ENCODE measurements at regions not wholly inside any gene's neighbourhood (a gene's known extent, or its start where the extent isn't known, plus 50 kb on each side); places are given as distances from the start of the nearest gene placed in this dataset.

DNA sequence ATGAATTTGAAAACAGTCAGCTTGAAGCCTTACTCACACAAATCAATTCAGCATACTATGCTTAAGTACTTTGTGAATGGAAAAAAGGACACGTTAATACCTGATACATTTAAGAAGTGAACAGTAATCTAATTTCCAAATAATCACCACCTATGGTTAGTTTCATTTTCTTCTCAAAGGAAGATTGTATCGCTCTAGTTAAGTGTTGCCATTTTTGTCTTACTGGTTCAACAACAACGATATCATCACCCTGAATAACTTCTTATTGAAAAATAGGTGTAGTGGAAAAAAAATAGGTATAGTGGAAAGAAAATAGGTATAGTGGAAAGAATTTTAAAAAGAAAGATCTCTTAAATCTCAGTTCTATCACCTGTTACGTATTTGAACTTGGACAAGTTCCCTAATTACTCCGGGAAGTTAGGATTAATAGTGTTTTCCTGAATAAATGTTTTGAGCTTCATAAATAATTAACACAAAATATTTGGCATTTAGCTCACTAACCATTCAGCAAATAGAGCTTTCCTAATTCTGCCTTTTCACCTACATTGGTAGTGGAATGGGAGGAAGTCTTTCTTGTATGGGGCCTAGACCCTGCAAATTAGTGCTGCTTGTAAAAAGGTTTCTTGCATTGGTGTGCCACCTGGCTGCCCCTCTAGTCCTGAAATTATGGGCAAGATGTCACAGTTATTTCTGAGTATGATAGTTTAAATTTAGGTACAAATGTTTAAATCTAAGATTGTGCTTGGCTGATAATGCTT, 502.6 kb upstream of the NMUR2 start:
- Histone ChIP-seq H2AFZ (ENCODE audit: control insufficient read depth, low read depth, low read length) (no peak overlapping the region), H3K79me2 (ENCODE audit: control insufficient read depth, insufficient read depth, low read length) (no peaks in the 10 kb centered on the region), H3K27ac (ENCODE audit: control insufficient read depth, insufficient read depth) (no peak overlapping the region), H3K36me3 (ENCODE audit: control insufficient read depth in 2 of 2, insufficient read depth in 2 of 2, low read length in 1 of 2) (no peaks in the 10 kb centered on the region), H4K20me1 (ENCODE audit: control insufficient read depth, insufficient read depth) (no peaks in the 10 kb centered on the region), H3K4me3 (no peak overlapping the region), H3K4me2 (ENCODE audit: control insufficient read depth, insufficient read depth) (no peak overlapping the region), H3K4me1 (ENCODE audit: control insufficient read depth, insufficient read depth, low read length) (no peaks in the 10 kb centered on the region), H3K27me3 (replicated peaks in 1 of 2; ENCODE audit: control insufficient read depth in 2 of 2, insufficient read depth in 2 of 2, low read length in 1 of 2) (no peaks in the 10 kb centered on the region), H3K9ac (ENCODE audit: control insufficient read depth, insufficient read depth, low read length) (no peak overlapping the region), H3K9me3 (replicated peaks; ENCODE audit: control insufficient read depth, insufficient read depth, low read length) (no peaks in the 10 kb centered on the region)
- WGBS (ENCODE audit: insufficient coverage, insufficient replicate concordance, low lambda C conversion rate, missing lambda C conversion rate), result 11% methylated on average over 5 of the region's 5 CpGs
- in situ Hi-C loops (cut with MboI), result no loop called here
- SMC1A ChIA-PET (ENCODE audit: uncharacterized antibody, unreplicated experiment), result no interaction called here
- CTCF ChIA-PET, result interaction anchor here (0.6 to 0.7 kb wide), 2 partner anchors 13 to 675 kb away, joined by 3 read pairs; no protein-coding TSS in a partner anchor
- RAD21 ChIA-PET (ENCODE audit: unreplicated experiment), result no interaction called here
- POLR2A ChIA-PET, result interaction anchor here (0.7 kb wide), 1 partner anchor 1355 kb away, joined by 7 read pairs; no protein-coding TSS in a partner anchor
- intact Hi-C loops (cut with micrococcal nuclease; ENCODE audit: unreplicated experiment), result no loop called here
- no TSS peak for BruUV-seq (replicated peaks)
- FAIRE-seq (no peak), ATAC-seq (no peak), DNase-seq (ENCODE audit: low read depth, low spot score) (no peak)
- TF ChIP-seq TCF12 (IDR thresholded peaks at IDR 0.05; ENCODE audit: low read depth, low read length) (no peak), GATAD2B (conservative IDR thresholded peaks at IDR 0.05; ENCODE audit: low read depth) (no peak), RELA (IDR thresholded peaks at IDR 0.05; ENCODE audit: borderline replicate concordance, partially characterized antibody) (no peak), NFIC (IDR thresholded peaks at IDR 0.05; ENCODE audit: low read depth, low read length) (no peak), RFX5 (IDR thresholded peaks at IDR 0.05; ENCODE audit: low read depth, low read length) (no peak), WRNIP1 (IDR thresholded peaks at IDR 0.05; ENCODE audit: borderline replicate concordance, low read depth, low read length) (no peak), SRF (IDR thresholded peaks at IDR 0.05; ENCODE audit: low read depth in 2 of 2, low read length in 2 of 2) (no peak), IRF4 (IDR thresholded peaks at IDR 0.05; ENCODE audit: low read depth, low read length) (no peak)
- TF ChIP-seq, protein P1, sequence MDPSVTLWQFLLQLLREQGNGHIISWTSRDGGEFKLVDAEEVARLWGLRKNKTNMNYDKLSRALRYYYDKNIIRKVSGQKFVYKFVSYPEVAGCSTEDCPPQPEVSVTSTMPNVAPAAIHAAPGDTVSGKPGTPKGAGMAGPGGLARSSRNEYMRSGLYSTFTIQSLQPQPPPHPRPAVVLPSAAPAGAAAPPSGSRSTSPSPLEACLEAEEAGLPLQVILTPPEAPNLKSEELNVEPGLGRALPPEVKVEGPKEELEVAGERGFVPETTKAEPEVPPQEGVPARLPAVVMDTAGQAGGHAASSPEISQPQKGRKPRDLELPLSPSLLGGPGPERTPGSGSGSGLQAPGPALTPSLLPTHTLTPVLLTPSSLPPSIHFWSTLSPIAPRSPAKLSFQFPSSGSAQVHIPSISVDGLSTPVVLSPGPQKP (IDR thresholded peaks at IDR 0.05; ENCODE audit: low read depth, low read length), result no peak
- TF ChIP-seq, protein P2, sequence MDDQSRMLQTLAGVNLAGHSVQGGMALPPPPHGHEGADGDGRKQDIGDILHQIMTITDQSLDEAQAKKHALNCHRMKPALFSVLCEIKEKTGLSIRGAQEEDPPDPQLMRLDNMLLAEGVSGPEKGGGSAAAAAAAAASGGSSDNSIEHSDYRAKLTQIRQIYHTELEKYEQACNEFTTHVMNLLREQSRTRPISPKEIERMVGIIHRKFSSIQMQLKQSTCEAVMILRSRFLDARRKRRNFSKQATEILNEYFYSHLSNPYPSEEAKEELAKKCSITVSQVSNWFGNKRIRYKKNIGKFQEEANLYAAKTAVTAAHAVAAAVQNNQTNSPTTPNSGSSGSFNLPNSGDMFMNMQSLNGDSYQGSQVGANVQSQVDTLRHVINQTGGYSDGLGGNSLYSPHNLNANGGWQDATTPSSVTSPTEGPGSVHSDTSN (IDR thresholded peaks at IDR 0.05; ENCODE audit: insufficient replicate concordance, low read depth, low read length), result no peak
- TF ChIP-seq, protein P3, sequence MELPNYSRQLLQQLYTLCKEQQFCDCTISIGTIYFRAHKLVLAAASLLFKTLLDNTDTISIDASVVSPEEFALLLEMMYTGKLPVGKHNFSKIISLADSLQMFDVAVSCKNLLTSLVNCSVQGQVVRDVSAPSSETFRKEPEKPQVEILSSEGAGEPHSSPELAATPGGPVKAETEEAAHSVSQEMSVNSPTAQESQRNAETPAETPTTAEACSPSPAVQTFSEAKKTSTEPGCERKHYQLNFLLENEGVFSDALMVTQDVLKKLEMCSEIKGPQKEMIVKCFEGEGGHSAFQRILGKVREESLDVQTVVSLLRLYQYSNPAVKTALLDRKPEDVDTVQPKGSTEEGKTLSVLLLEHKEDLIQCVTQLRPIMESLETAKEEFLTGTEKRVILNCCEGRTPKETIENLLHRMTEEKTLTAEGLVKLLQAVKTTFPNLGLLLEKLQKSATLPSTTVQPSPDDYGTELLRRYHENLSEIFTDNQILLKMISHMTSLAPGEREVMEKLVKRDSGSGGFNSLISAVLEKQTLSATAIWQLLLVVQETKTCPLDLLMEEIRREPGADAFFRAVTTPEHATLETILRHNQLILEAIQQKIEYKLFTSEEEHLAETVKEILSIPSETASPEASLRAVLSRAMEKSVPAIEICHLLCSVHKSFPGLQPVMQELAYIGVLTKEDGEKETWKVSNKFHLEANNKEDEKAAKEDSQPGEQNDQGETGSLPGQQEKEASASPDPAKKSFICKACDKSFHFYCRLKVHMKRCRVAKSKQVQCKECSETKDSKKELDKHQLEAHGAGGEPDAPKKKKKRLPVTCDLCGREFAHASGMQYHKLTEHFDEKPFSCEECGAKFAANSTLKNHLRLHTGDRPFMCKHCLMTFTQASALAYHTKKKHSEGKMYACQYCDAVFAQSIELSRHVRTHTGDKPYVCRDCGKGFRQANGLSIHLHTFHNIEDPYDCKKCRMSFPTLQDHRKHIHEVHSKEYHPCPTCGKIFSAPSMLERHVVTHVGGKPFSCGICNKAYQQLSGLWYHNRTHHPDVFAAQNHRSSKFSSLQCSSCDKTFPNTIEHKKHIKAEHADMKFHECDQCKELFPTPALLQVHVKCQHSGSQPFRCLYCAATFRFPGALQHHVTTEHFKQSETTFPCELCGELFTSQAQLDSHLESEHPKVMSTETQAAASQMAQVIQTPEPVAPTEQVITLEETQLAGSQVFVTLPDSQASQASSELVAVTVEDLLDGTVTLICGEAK (IDR thresholded peaks at IDR 0.05; ENCODE audit: borderline replicate concordance), result no peak
- TF ChIP-seq, protein P4, sequence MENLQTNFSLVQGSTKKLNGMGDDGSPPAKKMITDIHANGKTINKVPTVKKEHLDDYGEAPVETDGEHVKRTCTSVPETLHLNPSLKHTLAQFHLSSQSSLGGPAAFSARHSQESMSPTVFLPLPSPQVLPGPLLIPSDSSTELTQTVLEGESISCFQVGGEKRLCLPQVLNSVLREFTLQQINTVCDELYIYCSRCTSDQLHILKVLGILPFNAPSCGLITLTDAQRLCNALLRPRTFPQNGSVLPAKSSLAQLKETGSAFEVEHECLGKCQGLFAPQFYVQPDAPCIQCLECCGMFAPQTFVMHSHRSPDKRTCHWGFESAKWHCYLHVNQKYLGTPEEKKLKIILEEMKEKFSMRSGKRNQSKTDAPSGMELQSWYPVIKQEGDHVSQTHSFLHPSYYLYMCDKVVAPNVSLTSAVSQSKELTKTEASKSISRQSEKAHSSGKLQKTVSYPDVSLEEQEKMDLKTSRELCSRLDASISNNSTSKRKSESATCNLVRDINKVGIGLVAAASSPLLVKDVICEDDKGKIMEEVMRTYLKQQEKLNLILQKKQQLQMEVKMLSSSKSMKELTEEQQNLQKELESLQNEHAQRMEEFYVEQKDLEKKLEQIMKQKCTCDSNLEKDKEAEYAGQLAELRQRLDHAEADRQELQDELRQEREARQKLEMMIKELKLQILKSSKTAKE (IDR thresholded peaks at IDR 0.05; ENCODE audit: low read depth, poor library complexity, severe bottlenecking), result no peak
